ENCODE measurements at regions not wholly inside any gene's neighbourhood (a gene's known extent, or its start where the extent isn't known, plus 50 kb on each side); places are given as distances from the start of the nearest gene placed in this dataset.

DNA sequence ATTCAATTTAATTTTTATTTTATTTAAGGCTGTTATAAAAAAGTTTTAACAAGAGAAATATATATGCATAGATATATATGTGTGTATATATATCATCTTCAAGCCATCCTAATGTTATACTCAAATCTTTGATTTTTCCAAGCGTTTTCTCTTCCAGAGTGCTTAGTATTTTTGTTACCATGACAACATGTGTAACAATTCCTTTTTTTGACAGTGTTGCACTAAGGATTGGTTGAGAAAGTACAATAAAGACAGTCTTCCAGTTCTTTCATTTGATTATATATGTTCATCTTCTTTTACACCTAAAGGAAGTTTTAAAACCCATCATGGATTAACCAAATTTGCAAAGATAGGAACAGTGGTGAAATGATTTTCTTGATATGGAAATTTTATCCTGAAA is 171.7 kb downstream of the KLF6 start:
- Histone ChIP-seq H3K4me2 (no peak overlapping the region), H3K79me2 (ENCODE audit: low read depth) (no peaks in the 10 kb centered on the region)
- peaks cover 30% of the 10 kb centered on the region for H3K9me3 Mint-ChIP-seq

GRCh38 chr10:3612183-3613001 is 172.6 kb downstream of the KLF6 start:
- no peak overlapping the region for H3K27ac Mint-ChIP-seq
- Histone ChIP-seq H3K4me1 (no peaks in the 10 kb centered on the region), H3K4me3 (no peak overlapping the region), H3K27ac (no peak overlapping the region), H3F3A (ENCODE audit: low read depth) (no peaks in the 10 kb centered on the region), H3K9ac (no peak overlapping the region), H3K4me2 (no peak overlapping the region), H3K79me2 (ENCODE audit: low read depth) (no peaks in the 10 kb centered on the region), H3K27me3 (no peaks in the 10 kb centered on the region), H2AFZ (replicated peaks) (no peak overlapping the region), H3K9me3 (ENCODE audit: low read depth) (peaks cover 4% of the 10 kb centered on the region), H3K36me3 (peaks cover 4% of the 10 kb centered on the region), H4K20me1 (ENCODE audit: low read depth) (no peaks in the 10 kb centered on the region)
- peaks cover 35% of the 10 kb centered on the region for H3K9me3 Mint-ChIP-seq
- TF ChIP-seq EZH2phosphoT487 (IDR thresholded peaks at IDR 0.05) (no peak), EZH2 (IDR thresholded peaks at IDR 0.05) (no peak)
- TF ChIP-seq, protein P1, sequence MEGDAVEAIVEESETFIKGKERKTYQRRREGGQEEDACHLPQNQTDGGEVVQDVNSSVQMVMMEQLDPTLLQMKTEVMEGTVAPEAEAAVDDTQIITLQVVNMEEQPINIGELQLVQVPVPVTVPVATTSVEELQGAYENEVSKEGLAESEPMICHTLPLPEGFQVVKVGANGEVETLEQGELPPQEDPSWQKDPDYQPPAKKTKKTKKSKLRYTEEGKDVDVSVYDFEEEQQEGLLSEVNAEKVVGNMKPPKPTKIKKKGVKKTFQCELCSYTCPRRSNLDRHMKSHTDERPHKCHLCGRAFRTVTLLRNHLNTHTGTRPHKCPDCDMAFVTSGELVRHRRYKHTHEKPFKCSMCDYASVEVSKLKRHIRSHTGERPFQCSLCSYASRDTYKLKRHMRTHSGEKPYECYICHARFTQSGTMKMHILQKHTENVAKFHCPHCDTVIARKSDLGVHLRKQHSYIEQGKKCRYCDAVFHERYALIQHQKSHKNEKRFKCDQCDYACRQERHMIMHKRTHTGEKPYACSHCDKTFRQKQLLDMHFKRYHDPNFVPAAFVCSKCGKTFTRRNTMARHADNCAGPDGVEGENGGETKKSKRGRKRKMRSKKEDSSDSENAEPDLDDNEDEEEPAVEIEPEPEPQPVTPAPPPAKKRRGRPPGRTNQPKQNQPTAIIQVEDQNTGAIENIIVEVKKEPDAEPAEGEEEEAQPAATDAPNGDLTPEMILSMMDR (IDR thresholded peaks at IDR 0.05) = no peak
- H3K4me1 Mint-ChIP-seq = no peaks in the 10 kb centered on the region
- H3K27me3 Mint-ChIP-seq (ENCODE audit: insufficient read depth, low read depth) = no peaks in the 10 kb centered on the region
- no peak for DNase-seq (ENCODE audit: low spot score)
- H3K36me3 Mint-ChIP-seq = no peaks in the 10 kb centered on the region
- no peak overlapping the region for H3K4me3 Mint-ChIP-seq

More for the DNA sequence above, 171.7 kb downstream of the KLF6 start:
- peaks cover 4% of the 10 kb centered on the region for H3K9me3 ChIP-seq (ENCODE audit: low read depth)
- TF ChIP-seq EZH2phosphoT487 (IDR thresholded peaks at IDR 0.05) (no peak), EZH2 (IDR thresholded peaks at IDR 0.05) (no peak)
- TF ChIP-seq, protein P1 (IDR thresholded peaks at IDR 0.05) = no peak
- no peak overlapping the region for H3K27ac ChIP-seq
- H3K4me3 Mint-ChIP-seq = no peak overlapping the region
- no peaks in the 10 kb centered on the region for H3K4me1 ChIP-seq
- no peaks in the 10 kb centered on the region for H3K4me1 Mint-ChIP-seq
- H2AFZ ChIP-seq (replicated peaks) = no peak overlapping the region
- H3K9ac ChIP-seq = no peak overlapping the region
- H3K27ac Mint-ChIP-seq = no peak overlapping the region
- no peaks in the 10 kb centered on the region for H3K27me3 ChIP-seq
- no peaks in the 10 kb centered on the region for H3K36me3 Mint-ChIP-seq
- no peaks in the 10 kb centered on the region for H4K20me1 ChIP-seq (ENCODE audit: low read depth)
- H3K27me3 Mint-ChIP-seq (ENCODE audit: insufficient read depth, low read depth) = no peaks in the 10 kb centered on the region
- no peak for DNase-seq (ENCODE audit: low spot score)
- no peak overlapping the region for H3K4me3 ChIP-seq
- H3F3A ChIP-seq (ENCODE audit: low read depth) = no peaks in the 10 kb centered on the region
- peaks cover 4% of the 10 kb centered on the region for H3K36me3 ChIP-seq

DNA sequence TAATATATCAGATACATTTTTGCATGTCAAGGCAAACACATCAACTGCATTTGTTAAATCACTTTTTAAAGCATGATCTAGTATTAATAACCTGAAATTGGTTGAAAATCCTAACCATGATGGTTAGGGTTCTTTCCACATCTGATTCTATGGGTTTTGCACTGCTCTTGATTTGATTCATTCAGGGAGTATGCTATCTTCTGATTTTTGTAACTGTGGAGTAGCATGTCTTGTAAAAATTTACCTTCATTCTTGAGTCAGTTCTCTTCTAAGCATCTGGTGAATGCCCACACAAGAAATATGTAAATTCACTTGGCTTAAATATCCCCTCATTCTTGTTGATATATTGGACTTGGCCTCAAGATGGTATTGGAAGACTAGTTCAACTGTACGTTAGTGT is 178.7 kb downstream of the KLF6 start:
- TF ChIP-seq EZH2phosphoT487 (IDR thresholded peaks at IDR 0.05) (no peak), EZH2 (IDR thresholded peaks at IDR 0.05) (no peak)
- TF ChIP-seq, protein P1 (IDR thresholded peaks at IDR 0.05) = no peak
- Histone ChIP-seq H2AFZ (replicated peaks) (no peak overlapping the region), H3K27ac (no peak overlapping the region), H3K4me2 (no peak overlapping the region), H3K27me3 (no peaks in the 10 kb centered on the region), H3K9ac (no peak overlapping the region), H3K79me2 (ENCODE audit: low read depth) (no peaks in the 10 kb centered on the region), H4K20me1 (ENCODE audit: low read depth) (no peaks in the 10 kb centered on the region), H3K9me3 (ENCODE audit: low read depth) (no peaks in the 10 kb centered on the region), H3K4me1 (no peaks in the 10 kb centered on the region), H3F3A (ENCODE audit: low read depth) (no peaks in the 10 kb centered on the region), H3K36me3 (peaks cover 4% of the 10 kb centered on the region), H3K4me3 (no peak overlapping the region)
- H3K4me3 Mint-ChIP-seq = no peak overlapping the region
- peaks cover 4% of the 10 kb centered on the region for H3K36me3 Mint-ChIP-seq
- no peaks in the 10 kb centered on the region for H3K4me1 Mint-ChIP-seq
- H3K27ac Mint-ChIP-seq = no peak overlapping the region
- peaks cover 32% of the 10 kb centered on the region for H3K9me3 Mint-ChIP-seq
- peaks cover 3% of the 10 kb centered on the region for H3K27me3 Mint-ChIP-seq (ENCODE audit: insufficient read depth, low read depth)
- no peak for DNase-seq (ENCODE audit: low spot score)

All from neural progenitor cell (in vitro differentiated cells).